Lower leg skin (tissue), 3 donors: ENCODE measurements at regions not wholly inside any gene's neighbourhood (a gene's known extent, or its start where the extent isn't known, plus 50 kb on each side); places are given as distances from the start of the nearest gene placed in this dataset.

Source experiments
- POLR2A ChIP-seq, 2 donors: fragments of 450-650 bp; IDR thresholded peaks; one replicate each; pipeline ENCODE4 v1.6.1; 2016 to 2017; ENCODE audit warnings: antibody characterized with exemption in 2 of 2, mild to moderate bottlenecking in 1 of 2, moderate library complexity in 1 of 2
- TF ChIP-seq, protein P1 (sequence below), 3 donors: fragments of 450-650 bp; IDR thresholded peaks; one replicate each; pipeline ENCODE4 v1.5.1; 2016; ENCODE audit warnings: antibody characterized with exemption in 3 of 3, mild to moderate bottlenecking in 3 of 3, moderate library complexity in 2 of 3

DNA sequence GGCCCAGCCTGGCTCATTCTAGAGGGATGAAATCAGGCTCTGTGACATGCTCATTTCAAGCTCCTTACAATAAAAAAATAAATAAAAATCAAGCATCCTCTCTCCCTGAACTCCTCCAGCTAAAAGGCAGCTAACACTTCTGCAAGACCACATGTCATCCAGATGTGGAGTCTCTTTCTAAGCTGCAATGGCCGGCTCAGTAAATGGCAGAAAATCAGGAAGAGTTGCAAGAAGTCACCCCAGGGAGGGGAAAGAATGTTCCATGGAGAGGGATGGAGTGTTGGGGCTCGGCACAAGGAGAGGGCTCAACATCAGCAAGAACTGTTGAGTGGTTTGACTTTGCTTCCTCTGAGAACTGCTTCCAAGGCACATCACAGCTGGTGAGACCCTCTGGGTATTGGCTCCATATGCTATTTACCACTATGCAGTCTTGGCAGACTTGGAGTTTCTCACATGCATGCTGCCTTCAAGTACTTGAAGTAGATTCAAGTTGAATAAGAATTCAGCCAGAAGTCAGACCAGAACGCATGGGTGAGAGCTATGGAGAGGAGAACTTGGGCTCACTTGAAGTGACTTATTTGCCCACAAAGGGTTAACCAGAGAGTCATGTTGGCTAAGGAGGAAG is 689.0 kb downstream of the NTRK3 start:
- TF ChIP-seq, protein P1, sequence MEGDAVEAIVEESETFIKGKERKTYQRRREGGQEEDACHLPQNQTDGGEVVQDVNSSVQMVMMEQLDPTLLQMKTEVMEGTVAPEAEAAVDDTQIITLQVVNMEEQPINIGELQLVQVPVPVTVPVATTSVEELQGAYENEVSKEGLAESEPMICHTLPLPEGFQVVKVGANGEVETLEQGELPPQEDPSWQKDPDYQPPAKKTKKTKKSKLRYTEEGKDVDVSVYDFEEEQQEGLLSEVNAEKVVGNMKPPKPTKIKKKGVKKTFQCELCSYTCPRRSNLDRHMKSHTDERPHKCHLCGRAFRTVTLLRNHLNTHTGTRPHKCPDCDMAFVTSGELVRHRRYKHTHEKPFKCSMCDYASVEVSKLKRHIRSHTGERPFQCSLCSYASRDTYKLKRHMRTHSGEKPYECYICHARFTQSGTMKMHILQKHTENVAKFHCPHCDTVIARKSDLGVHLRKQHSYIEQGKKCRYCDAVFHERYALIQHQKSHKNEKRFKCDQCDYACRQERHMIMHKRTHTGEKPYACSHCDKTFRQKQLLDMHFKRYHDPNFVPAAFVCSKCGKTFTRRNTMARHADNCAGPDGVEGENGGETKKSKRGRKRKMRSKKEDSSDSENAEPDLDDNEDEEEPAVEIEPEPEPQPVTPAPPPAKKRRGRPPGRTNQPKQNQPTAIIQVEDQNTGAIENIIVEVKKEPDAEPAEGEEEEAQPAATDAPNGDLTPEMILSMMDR (IDR thresholded peaks at IDR 0.05) = no peak
- TF ChIP-seq POLR2A (IDR thresholded peaks at IDR 0.05) = no peak
